ENCODE measurements at regions not wholly inside any gene's neighbourhood (a gene's known extent, or its start where the extent isn't known, plus 50 kb on each side); places are given as distances from the start of the nearest gene placed in this dataset.
"Not testable (repeated sequence)": the region's sequence is repeated elsewhere in the genome, so short reads cannot be mapped to it uniquely, and the experiment has no call there.

- DNase-seq, H3K4me3 Mint-ChIP-seq, H3K36me3 Mint-ChIP-seq, H3K27me3 Mint-ChIP-seq, H3K9me3 Mint-ChIP-seq, CTCF ChIA-PET, H3K4me1 Mint-ChIP-seq, H3K27ac Mint-ChIP-seq: not testable (repeated sequence)
Measured at GRCh38 chr10:46645110-46645509, 66.2 kb downstream of the SYT15 start.

DNA sequence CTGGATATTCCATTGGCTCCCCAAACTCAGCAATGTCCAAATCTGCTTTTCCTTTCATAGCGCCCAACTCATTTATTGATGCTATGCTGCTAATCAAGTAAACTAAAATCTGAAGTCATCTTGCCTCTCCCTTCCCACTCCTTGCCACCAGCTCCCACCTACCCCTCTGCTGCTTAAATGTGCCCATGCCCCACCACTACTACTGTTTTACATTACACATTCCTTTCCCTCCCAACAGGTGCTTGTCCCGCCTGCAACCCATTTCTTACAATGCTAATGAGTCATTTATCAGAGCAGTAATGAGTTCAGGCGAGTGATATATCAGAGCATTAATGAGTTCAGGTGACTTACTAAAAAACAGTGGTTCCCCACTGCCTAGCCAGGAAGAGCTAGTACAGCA lies 67.2 kb downstream of the SYT15 start:
- H3K27me3 Mint-ChIP-seq, H3K9me3 Mint-ChIP-seq, DNase-seq, CTCF ChIA-PET, H3K4me3 Mint-ChIP-seq, H3K4me1 Mint-ChIP-seq, H3K36me3 Mint-ChIP-seq, H3K27ac Mint-ChIP-seq: not testable (repeated sequence)

GRCh38 chr10:46650967-46651366 lies 72.0 kb downstream of the SYT15 start:
- CTCF ChIA-PET, H3K9me3 Mint-ChIP-seq, DNase-seq, H3K27me3 Mint-ChIP-seq, H3K36me3 Mint-ChIP-seq, H3K27ac Mint-ChIP-seq, H3K4me1 Mint-ChIP-seq, H3K4me3 Mint-ChIP-seq: not testable (repeated sequence)

DNA sequence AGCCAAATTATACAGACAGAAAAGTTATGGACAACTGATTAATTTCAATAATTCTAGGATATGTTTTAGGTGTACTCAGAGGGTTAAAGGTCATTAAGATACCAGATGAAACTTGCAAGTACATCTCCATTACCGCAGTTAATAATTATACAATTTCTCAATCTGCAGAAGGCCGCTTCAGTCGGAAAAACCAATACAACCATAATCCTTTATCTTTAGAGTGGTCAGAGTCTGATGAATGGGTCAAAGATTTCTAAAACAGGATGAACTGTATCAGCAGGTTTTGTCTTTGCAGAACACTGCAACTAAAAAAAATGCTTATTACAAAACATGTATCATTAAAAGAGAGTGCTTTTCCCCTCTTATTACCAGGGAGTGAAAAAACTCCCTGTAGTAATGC lies 78.5 kb downstream of the SYT15 start:
- DNase-seq, H3K27ac Mint-ChIP-seq, H3K4me1 Mint-ChIP-seq, H3K36me3 Mint-ChIP-seq, H3K9me3 Mint-ChIP-seq, H3K4me3 Mint-ChIP-seq, H3K27me3 Mint-ChIP-seq, CTCF ChIA-PET: not testable (repeated sequence)

GRCh38 chr10:46660027-46660834 lies 81.3 kb downstream of the SYT15 start:
- H3K27me3 Mint-ChIP-seq, H3K36me3 Mint-ChIP-seq, H3K9me3 Mint-ChIP-seq, DNase-seq, H3K4me1 Mint-ChIP-seq, H3K27ac Mint-ChIP-seq, H3K4me3 Mint-ChIP-seq, CTCF ChIA-PET: not testable (repeated sequence)

- H3K4me3 Mint-ChIP-seq, CTCF ChIA-PET, H3K27ac Mint-ChIP-seq, H3K36me3 Mint-ChIP-seq, H3K27me3 Mint-ChIP-seq, H3K9me3 Mint-ChIP-seq, H3K4me1 Mint-ChIP-seq, DNase-seq: not testable (repeated sequence)
Measured at GRCh38 chr10:46660835-46661164, 81.9 kb downstream of the SYT15 start.

GRCh38 chr10:46665536-46665935 lies 86.6 kb downstream of the SYT15 start:
- CTCF ChIA-PET, H3K36me3 Mint-ChIP-seq, H3K27me3 Mint-ChIP-seq, H3K4me1 Mint-ChIP-seq, H3K4me3 Mint-ChIP-seq, H3K27ac Mint-ChIP-seq, H3K9me3 Mint-ChIP-seq, DNase-seq: not testable (repeated sequence)

- H3K9me3 Mint-ChIP-seq, H3K36me3 Mint-ChIP-seq, H3K4me3 Mint-ChIP-seq, DNase-seq, H3K27ac Mint-ChIP-seq, CTCF ChIA-PET, H3K4me1 Mint-ChIP-seq, H3K27me3 Mint-ChIP-seq: not testable (repeated sequence)
Measured at GRCh38 chr10:46668357-46668997, 89.5 kb downstream of the SYT15 start.

- H3K9me3 Mint-ChIP-seq, H3K4me3 Mint-ChIP-seq, DNase-seq, H3K27me3 Mint-ChIP-seq, H3K27ac Mint-ChIP-seq, H3K36me3 Mint-ChIP-seq, H3K4me1 Mint-ChIP-seq, CTCF ChIA-PET: not testable (repeated sequence)
Measured at GRCh38 chr10:46677836-46678435, 99.0 kb downstream of the SYT15 start.

- DNase-seq, H3K27me3 Mint-ChIP-seq, H3K4me3 Mint-ChIP-seq, H3K9me3 Mint-ChIP-seq, H3K4me1 Mint-ChIP-seq, H3K36me3 Mint-ChIP-seq, CTCF ChIA-PET, H3K27ac Mint-ChIP-seq: not testable (repeated sequence)
Measured at GRCh38 chr10:46691397-46691796, 112.5 kb downstream of the SYT15 start.

GRCh38 chr10:46693218-46693617 lies 114.3 kb downstream of the SYT15 start:
- H3K36me3 Mint-ChIP-seq, H3K4me3 Mint-ChIP-seq, H3K9me3 Mint-ChIP-seq, H3K27ac Mint-ChIP-seq, H3K4me1 Mint-ChIP-seq, DNase-seq, H3K27me3 Mint-ChIP-seq, CTCF ChIA-PET: not testable (repeated sequence)

GRCh38 chr10:46717264-46717663 lies 138.3 kb downstream of the SYT15 start:
- peaks cover 15% of the 10 kb centered on the region for H3K27me3 Mint-ChIP-seq
- H3K36me3 Mint-ChIP-seq, H3K4me3 Mint-ChIP-seq, DNase-seq, H3K4me1 Mint-ChIP-seq, H3K9me3 Mint-ChIP-seq, H3K27ac Mint-ChIP-seq, CTCF ChIA-PET: not testable (repeated sequence)

DNA sequence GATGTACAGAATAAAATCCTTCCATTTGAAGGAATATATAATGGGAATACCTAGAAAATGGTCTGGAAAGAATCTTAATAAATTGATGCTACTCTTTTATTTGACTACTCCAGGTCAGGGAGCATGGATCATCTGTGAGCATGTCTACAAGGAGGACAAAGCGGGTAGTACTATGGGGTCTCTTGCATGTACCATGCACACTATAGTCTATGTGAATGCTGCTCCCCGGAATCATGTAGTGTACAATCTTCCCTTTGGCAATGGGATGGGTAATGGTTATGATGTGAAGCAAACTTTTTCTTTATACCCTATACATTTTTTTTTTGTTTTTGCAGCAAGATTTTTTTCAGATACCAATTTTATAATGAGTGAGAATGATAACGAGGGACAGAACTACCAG lies 139.1 kb downstream of the SYT15 start:
- H3K36me3 Mint-ChIP-seq, H3K9me3 Mint-ChIP-seq, H3K27ac Mint-ChIP-seq, H3K4me1 Mint-ChIP-seq, CTCF ChIA-PET, DNase-seq, H3K4me3 Mint-ChIP-seq: not testable (repeated sequence)
- H3K27me3 Mint-ChIP-seq, result peaks cover 15% of the 10 kb centered on the region

- H3K4me1 Mint-ChIP-seq, H3K9me3 Mint-ChIP-seq, CTCF ChIA-PET, H3K4me3 Mint-ChIP-seq, H3K27ac Mint-ChIP-seq, DNase-seq, H3K36me3 Mint-ChIP-seq: not testable (repeated sequence)
- peaks cover 24% of the 10 kb centered on the region for H3K27me3 Mint-ChIP-seq
Measured at GRCh38 chr10:46720386-46720785, 141.5 kb downstream of the SYT15 start.

DNA sequence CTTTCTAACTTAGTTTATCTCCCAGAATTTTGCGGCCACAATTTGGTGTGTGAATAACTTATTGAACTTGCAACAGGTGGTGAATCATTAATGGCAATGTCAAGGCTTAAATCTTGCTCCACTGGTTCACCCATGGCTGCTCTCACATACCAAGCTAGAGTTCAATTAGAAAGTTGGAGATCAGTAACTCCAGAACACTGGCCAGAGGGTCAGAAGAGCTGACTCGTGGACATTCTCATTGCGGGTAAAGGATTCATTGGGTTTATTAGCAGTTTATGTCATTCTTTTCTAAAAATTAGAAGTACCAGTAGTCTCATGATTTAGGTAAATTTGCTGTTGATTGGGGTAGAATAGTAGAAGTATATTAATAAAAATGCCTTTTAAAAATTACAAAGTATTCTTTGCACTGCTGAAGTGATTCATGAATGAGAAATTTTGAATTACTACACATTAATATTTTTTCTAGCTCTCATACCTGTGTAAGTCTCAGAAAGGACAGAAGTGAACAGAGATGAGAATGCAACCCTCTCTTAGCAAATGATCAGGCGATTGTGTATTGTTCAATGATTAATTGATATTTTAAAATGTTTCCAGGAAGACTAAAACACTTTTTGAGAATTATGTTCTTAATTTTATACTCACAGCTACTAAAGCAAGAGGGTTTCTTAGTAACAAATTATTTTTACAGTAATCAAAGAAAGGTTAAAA lies 142.0 kb downstream of the SYT15 start:
- H3K36me3 Mint-ChIP-seq, H3K4me1 Mint-ChIP-seq, H3K4me3 Mint-ChIP-seq, H3K9me3 Mint-ChIP-seq, H3K27ac Mint-ChIP-seq, DNase-seq, CTCF ChIA-PET: not testable (repeated sequence)
- H3K27me3 Mint-ChIP-seq, result peaks cover 28% of the 10 kb centered on the region

All from activated naive CD4-positive, alpha-beta T cell treated with anti-CD3 and anti-CD28 coated beads, Interleukin-2, amount 10 ng/mL, durations not matched to agents 7 days and 5 days (primary cell).